NCI-H446 (cell line): ENCODE measurements at regions not wholly inside any gene's neighbourhood (a gene's known extent, or its start where the extent isn't known, plus 50 kb on each side); places are given as distances from the start of the nearest gene placed in this dataset.
"Not testable (repeated sequence)": the region's sequence is repeated elsewhere in the genome, so short reads cannot be mapped to it uniquely, and the experiment has no call there.

Experiments used
- DNase-seq, 2 experiments: peaks; one replicate each; lab custom pipeline; 2025; lab: John Stamatoyannopoulos, UW

GRCh38 chr18:23311351-23312121 is 141.6 kb upstream of the RIOK3 start:
- peak in 1 of 2 experiments; percentile 40 for DNase-seq

GRCh38 chr18:23313379-23313778 is 139.7 kb upstream of the RIOK3 start:
- DNase-seq, result no peak

DNA sequence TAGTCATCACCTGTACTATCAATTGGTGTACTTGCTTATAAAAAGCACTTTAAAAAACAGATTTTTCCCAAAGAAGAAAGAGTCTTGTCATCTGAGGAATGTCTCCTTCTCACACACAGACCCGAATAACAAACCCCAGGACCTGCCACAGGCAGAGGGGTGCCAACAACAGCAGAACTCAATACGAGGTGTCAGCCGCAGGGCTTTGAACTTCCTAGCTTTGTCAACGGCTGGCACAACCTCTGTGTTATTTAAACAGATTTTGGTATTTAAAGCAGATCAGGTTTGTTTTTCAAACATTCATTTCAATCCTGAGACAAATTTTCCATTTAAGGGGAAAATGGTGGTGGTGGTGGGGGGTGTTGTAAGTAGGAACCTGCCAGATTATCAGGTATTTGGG is 138.4 kb upstream of the RIOK3 start:
- no peak for DNase-seq

DNA sequence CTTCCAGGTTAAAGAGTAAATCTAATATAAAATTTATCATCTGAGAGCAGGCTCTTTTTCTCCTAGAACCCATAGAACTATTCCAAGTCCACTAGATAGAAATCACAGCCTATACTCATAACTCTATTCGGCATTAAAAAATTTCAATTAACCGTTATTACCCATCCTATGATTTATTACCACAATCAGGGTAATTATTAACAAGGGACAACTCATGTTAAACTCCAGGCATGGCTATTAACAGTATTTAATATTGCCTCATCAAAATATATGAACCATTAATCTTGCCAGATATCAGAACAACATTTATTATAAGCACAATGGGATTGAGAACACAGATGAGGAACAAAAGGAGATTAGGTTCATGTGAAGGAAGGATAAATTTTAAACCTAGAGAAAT is 136.8 kb upstream of the RIOK3 start:
- DNase-seq, result no peak

- DNase-seq, result no peak
Measured at GRCh38 chr18:23316988-23317387, 136.1 kb upstream of the RIOK3 start.

GRCh38 chr18:23317975-23318675 is 135.0 kb upstream of the RIOK3 start:
- DNase-seq, result no peak

GRCh38 chr18:23320709-23321236 is 132.3 kb upstream of the RIOK3 start:
- no peak for DNase-seq

DNA sequence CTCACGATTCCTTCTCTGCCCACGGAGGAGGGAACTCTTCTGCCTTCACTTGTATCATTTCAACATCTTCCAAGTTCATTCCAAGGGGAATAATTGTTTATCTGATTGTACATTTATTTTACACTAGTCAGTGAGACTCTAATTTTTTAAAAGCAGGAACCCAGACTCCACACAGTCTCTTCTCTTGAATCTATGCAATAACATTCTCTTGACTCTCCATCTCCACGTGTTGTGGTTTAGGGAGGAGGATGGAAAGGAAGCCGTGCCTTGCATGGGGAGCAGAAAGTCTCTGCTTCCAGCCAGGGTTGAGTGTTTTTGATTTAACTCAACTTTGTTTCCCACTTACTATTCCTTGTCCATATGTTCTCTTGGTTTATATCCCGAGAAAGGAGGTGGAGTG is 131.1 kb upstream of the RIOK3 start:
- no peak for DNase-seq

DNA sequence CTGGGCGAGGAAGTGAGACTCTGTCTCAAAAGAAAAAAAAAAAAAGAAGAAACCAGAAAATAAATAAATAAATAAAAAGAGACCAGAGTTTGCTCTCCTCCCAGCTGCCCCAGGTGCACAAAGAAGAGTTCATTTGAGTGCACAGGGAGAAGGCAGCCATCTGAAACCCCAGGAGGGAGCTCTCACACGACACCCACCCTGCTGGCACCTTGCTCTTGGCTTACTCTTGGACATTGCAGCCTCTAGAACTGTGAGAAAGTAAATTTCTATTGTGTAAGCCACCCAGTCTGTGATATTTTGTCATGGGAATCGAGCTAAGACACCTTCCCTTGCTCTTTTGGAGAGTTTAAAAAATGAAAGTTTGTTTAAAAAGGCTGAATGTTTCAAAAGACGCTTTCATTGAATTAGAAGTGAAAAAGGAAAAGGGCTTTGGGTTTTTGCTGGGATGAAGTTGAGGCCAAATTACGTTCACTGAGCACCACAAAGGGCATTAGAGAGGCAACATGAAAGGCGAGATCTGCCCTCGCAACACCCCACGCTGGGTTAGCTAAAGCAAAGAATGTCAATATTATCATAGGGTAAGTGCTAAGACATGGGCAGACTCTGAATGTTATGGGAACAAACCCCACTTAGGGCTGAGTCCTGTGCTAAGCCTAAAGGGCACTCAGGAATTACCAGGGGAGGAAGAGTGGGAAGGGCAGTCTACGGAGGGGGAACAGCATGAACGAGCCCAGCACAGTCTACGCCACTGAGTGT is 128.9 kb upstream of the RIOK3 start:
- DNase-seq, result no peak

- peak in 1 of 2 experiments; percentile 4 for DNase-seq
Measured at GRCh38 chr18:23324861-23325260, 128.2 kb upstream of the RIOK3 start.

DNA sequence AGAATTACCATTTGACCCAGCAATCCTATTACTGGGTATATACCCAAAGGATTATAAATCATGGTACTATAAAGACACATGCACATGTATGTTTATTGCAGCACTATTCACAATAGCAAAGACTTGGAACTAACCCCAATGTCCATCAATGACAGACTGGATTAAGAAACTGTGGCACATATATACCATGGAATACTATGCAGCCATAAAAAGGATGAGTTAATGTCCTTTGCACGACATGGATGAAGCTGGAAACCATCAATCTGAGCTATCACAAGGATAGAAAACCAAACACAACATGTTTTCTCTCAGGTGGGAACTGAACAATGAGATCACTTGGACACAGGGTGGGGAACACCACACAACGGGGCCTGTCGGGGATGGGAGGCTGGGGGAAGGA is 123.4 kb upstream of the RIOK3 start:
- not testable (repeated sequence) for DNase-seq

DNA sequence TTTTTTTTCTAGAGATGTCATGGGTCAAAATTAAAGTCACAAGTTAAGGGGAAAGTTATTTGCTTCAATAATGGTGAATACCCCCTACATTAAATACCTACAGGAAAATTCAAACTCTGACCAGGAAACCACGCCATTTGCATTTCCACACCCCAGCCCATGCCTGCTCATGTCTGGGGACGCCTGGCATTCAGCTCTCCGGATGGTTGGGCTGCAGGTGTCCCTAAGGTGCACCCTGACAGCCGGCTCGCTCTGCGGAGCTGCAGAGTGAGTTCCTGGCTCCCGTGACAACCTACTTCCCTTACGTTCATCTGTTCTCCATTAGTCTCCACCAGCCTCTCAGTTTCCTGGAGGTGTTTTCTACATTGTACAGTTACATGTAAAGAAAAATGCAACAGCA is 122.7 kb upstream of the RIOK3 start:
- DNase-seq, result no peak

DNA sequence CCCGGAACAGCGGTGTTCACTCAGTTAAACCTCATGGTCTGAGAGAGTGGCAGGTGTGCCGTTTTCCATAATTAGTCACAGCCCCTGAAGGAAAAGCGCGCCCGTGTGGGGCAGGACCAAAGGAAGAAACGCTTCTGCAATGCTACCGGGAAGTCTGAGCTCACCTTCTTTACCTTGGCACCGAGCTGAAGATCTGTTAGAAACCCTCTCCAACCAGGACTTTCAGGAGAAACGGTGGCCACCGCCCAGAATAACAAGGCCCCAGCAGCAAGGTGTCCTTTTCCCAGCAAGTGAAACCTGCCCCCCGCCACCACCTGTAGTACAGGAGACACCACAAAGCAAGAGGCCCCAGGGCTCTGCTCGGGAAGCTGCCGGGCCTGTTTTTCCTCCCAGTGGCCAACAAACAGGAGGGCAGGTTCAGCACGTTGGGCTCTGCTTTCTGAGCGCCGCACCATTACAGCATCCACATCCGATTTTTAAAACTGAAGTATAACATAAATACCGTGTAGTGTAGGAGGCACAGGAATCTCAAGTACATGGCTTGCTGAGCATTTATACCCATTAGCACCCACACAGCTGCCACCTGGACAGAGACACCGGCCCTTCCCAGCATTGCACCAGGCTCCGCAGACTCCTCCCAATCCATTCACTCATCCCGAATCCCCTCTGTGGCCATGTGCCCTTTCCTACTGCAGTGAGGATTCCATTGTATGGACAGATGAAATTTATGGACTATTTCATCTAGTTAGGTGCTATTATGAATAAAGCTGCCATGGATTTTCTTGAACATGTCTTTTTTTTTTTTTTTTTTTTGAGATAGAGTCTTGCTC is 121.8 kb upstream of the RIOK3 start:
- DNase-seq, result no peak

GRCh38 chr18:23332356-23332755 is 120.7 kb upstream of the RIOK3 start:
- no peak for DNase-seq

DNA sequence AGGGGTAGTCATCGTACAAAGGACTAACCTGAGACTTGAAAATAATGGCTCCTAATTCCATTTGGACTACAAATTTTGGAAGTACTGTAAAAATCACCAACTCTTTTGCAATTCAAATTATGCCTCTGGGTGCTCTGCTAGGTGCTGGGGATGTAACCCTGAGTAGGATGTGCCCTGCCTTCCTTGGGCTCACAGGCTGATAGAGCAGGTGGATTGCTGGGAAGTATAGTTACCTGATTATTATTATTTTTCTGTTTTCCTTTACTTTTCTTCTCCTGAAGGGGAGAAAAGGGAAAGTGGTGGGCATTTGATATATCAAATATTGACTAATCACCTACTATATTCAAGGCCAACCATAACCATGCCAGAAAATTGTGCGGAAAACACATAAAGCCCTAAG is 119.3 kb upstream of the RIOK3 start:
- DNase-seq, result no peak

GRCh38 chr18:23334569-23334968 is 118.5 kb upstream of the RIOK3 start:
- no peak for DNase-seq

DNA sequence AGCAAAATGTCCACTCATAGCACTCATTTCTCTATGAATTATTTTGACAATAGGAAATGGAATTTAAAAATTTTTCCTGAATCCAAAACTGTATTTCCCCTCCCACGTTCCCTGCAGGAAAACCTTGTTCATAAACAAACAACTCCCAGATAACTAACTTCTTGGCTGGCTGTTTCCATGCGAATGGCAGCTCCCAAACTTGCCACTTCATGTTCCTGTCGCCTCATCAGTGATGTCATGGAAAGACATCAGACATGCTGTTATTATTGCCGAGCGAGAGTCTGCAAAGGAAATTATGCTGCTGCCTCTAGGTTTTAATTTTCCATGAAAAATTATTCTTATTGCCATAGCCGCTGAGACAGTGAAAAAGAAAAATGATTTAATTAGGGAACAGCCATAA is 117.0 kb upstream of the RIOK3 start:
- no peak for DNase-seq

GRCh38 chr18:23337599-23338444 is 115.3 kb upstream of the RIOK3 start:
- peak; percentile 19 to 28 for DNase-seq

DNA sequence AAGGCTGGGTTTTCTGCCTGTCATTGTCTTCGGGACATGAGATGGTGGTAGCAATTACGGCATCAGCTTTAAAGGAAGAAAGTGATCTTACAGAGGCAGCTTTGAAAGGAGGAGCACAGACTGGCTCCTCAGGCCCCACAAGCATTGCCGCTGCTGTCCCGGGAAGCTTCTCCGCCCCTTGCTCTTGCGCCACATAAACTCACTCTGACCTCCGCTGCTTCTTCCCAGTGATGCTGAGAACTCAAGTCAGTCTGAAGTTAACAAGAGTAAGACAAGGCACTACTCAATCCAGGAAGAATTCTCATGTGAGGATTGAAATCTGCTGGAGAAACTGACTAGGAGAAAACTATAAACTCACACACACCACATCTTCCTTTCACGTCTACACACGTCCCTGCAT is 112.4 kb upstream of the RIOK3 start:
- DNase-seq, result no peak

DNA sequence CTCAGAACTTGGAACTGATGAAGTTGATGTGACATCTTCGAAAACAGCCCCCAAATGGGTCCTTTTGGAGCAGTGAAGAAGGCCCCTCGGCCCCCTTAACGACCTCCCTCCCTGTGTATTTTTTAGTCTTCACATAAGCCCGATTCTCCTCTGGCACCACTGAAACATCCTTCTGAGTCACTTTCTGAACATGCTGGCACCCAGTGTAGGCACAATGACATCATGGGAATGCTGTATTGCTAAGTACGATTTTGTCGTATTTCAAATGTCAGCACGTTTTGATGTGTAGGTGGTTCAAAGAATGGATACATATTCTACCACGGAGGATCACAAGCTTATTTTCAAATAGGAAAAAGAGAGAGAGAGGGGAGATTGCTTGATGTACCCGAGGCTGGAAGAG is 111.7 kb upstream of the RIOK3 start:
- no peak for DNase-seq

- DNase-seq, result no peak
Measured at GRCh38 chr18:23341983-23342382, 111.1 kb upstream of the RIOK3 start.
